DOHH2 (cell line): ENCODE measurements at regions not wholly inside any gene's neighbourhood (a gene's known extent, or its start where the extent isn't known, plus 50 kb on each side); places are given as distances from the start of the nearest gene placed in this dataset.

Experiments
- H3F3A ChIP-seq: fragments of 200-600 bp; sonication (generic), shearing (Covaris generic); 2 replicates; pipeline ENCODE4 v1.6.0; 2016; ENCODE audit warnings: antibody characterized with exemption, mild to moderate bottlenecking; ENCODE audit not compliant: control insufficient read depth, insufficient read depth
- H3K27ac ChIP-seq: fragments of 200-600 bp; sonication (generic); 2 replicates; pipeline ENCODE4 v1.5.1; 2014; ENCODE audit warnings: low read depth, mild to moderate bottlenecking, low read length, moderate library complexity
- H3K27me3 ChIP-seq: fragments of 200-600 bp; sonication (generic); 2 replicates; pipeline ENCODE4 v1.6.1; 2014; ENCODE audit warnings: mild to moderate bottlenecking, low read length, mixed read lengths; ENCODE audit not compliant: control insufficient read depth
- H3K36me3 ChIP-seq: fragments of 200-600 bp; sonication (generic); 2 replicates; pipeline ENCODE4 v1.6.1; 2014; ENCODE audit warnings: mild to moderate bottlenecking, low read length, moderate library complexity, mixed read lengths; ENCODE audit not compliant: control insufficient read depth
- H3K4me1 ChIP-seq: fragments of 200-600 bp; sonication (generic); 2 replicates; pipeline ENCODE4 v1.6.1; 2014; ENCODE audit warnings: mild to moderate bottlenecking, low read length, mixed read lengths; ENCODE audit not compliant: control insufficient read depth
- H3K4me2 ChIP-seq: fragments of 200-600 bp; sonication (generic); 2 replicates; pipeline ENCODE4 v1.6.0; 2014; ENCODE audit warnings: mild to moderate bottlenecking, low read length, moderate library complexity
- H3K4me3 ChIP-seq: fragments of 200-600 bp; sonication (generic); 2 replicates; pipeline ENCODE4 v1.5.1; 2014; ENCODE audit warnings: mild to moderate bottlenecking, low read length, mixed read lengths
- H3K79me2 ChIP-seq: fragments of 200-600 bp; sonication (generic); 2 replicates; pipeline ENCODE4 v1.6.1; 2014; ENCODE audit warnings: mild to moderate bottlenecking, low read length, mixed read lengths; ENCODE audit not compliant: control insufficient read depth
- H3K9me2 ChIP-seq: fragments of 200-600 bp; sonication (generic); replicated peaks from 2 replicates; pipeline ENCODE4 v1.6.1; 2014; ENCODE audit warnings: mild to moderate bottlenecking, low read length, mixed read lengths; ENCODE audit not compliant: control insufficient read depth
- H3K9me3 ChIP-seq: fragments of 200-600 bp; sonication (generic); 2 replicates; pipeline ENCODE4 v1.6.1; 2014; ENCODE audit warnings: antibody characterized with exemption, low read length, mixed read lengths; ENCODE audit not compliant: control insufficient read depth, insufficient read depth
- H4K20me1 ChIP-seq: fragments of 200-600 bp; sonication (generic); 2 replicates; pipeline ENCODE4 v1.6.0; 2014; ENCODE audit warnings: low read depth, mild to moderate bottlenecking, antibody characterized with exemption, low read length, moderate library complexity; ENCODE audit not compliant: control insufficient read depth, insufficient read depth
- EZH2phosphoT487 ChIP-seq: fragments of 200-600 bp; sonication (generic); IDR thresholded peaks from 2 replicates; pipeline ENCODE4 v1.6.1; 2017; ENCODE audit warnings: borderline replicate concordance, mild to moderate bottlenecking, antibody characterized with exemption, low read length, moderate library complexity, mixed read lengths
- TF ChIP-seq, protein P1 (sequence below): fragments of 200-600 bp; sonication (generic); IDR thresholded peaks from one replicate; pipeline ENCODE4 v1.5.1; 2014; ENCODE audit warnings: antibody characterized with exemption, mild to moderate bottlenecking, low read depth, low read length; ENCODE audit not compliant: poor library complexity, severe bottlenecking

DNA sequence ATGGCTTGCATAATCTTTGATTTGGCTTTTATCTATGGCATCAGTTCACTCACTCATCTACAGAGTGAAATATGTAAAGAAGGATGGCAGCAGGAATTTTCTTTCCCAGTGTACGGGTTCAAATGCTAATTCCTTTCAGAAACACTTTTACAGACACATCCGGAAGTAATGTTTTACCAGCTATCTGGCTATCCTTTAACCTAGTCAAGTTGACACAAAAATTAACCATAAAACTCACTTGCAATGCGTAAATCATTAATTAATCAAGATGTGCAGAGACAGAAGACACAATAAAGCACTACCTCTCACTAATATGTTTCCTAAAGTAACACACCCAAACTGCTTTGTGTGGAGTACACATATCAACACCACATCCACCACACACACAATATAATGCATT, 378.9 kb upstream of the ANO3 start:
- Histone ChIP-seq H3K9me3 (no peaks in the 10 kb centered on the region), H3K4me3 (no peak overlapping the region), H3K9me2 (no peaks in the 10 kb centered on the region), H3K4me2 (no peak overlapping the region), H4K20me1 (no peaks in the 10 kb centered on the region), H3K27me3 (no peaks in the 10 kb centered on the region), H3K27ac (no peak overlapping the region), H3K36me3 (no peaks in the 10 kb centered on the region), H3F3A (no peaks in the 10 kb centered on the region), H3K4me1 (no peaks in the 10 kb centered on the region), H3K79me2 (no peaks in the 10 kb centered on the region)
- no peak for TF ChIP-seq EZH2phosphoT487
- TF ChIP-seq, protein P1, sequence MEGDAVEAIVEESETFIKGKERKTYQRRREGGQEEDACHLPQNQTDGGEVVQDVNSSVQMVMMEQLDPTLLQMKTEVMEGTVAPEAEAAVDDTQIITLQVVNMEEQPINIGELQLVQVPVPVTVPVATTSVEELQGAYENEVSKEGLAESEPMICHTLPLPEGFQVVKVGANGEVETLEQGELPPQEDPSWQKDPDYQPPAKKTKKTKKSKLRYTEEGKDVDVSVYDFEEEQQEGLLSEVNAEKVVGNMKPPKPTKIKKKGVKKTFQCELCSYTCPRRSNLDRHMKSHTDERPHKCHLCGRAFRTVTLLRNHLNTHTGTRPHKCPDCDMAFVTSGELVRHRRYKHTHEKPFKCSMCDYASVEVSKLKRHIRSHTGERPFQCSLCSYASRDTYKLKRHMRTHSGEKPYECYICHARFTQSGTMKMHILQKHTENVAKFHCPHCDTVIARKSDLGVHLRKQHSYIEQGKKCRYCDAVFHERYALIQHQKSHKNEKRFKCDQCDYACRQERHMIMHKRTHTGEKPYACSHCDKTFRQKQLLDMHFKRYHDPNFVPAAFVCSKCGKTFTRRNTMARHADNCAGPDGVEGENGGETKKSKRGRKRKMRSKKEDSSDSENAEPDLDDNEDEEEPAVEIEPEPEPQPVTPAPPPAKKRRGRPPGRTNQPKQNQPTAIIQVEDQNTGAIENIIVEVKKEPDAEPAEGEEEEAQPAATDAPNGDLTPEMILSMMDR, result no peak

DNA sequence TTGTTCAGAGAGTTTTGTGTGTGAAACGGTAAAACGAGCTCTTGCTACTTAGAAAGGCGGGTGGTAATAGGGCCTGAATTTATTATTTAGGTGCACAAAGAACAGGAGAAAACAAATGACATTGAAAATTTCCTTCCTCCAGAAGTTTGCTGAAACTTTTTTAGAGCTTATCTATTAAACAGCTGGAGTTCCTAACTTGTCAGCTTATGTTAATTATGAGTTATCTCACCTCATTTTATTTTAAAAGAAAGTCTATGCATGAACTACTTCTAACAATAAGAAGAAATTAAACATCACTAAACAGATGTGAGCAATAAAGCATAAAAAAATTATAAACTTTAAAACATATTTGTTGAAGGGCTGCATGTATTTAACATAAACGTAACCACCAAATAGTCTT, 373.9 kb upstream of the ANO3 start:
- H3K9me3 ChIP-seq, result no peaks in the 10 kb centered on the region
- H3K27ac ChIP-seq, result no peak overlapping the region
- H3K79me2 ChIP-seq, result no peaks in the 10 kb centered on the region
- no peaks in the 10 kb centered on the region for H4K20me1 ChIP-seq
- no peak for TF ChIP-seq EZH2phosphoT487
- TF ChIP-seq, protein P1, result no peak
- H3K4me3 ChIP-seq, result no peak overlapping the region
- H3F3A ChIP-seq, result no peaks in the 10 kb centered on the region
- H3K4me1 ChIP-seq, result no peaks in the 10 kb centered on the region
- no peak overlapping the region for H3K4me2 ChIP-seq
- H3K9me2 ChIP-seq, result no peaks in the 10 kb centered on the region
- no peaks in the 10 kb centered on the region for H3K27me3 ChIP-seq
- no peaks in the 10 kb centered on the region for H3K36me3 ChIP-seq

DNA sequence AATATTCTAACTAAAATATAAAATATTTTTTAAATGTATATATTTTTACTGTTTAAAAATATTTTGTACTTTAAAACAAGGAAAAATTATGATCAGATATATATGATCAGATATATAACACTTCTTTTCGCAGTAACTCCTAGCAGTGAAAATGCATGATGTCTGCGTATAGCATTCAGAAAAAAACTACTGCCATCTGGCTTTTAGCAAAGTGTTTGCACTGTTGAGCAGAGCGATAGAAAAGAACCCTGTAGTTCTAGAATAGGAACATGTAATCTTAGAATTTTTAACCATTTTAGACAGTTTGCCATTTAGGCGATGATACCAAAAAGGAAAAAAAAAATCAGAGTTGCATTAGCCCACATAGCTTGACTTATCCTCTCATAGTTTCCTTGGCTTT, 370.4 kb upstream of the ANO3 start:
- Histone ChIP-seq H3K27me3 (no peaks in the 10 kb centered on the region), H3K27ac (no peak overlapping the region), H3K4me1 (no peaks in the 10 kb centered on the region), H3K9me3 (no peaks in the 10 kb centered on the region), H3F3A (no peaks in the 10 kb centered on the region), H3K4me2 (no peak overlapping the region), H3K9me2 (no peaks in the 10 kb centered on the region), H3K4me3 (no peak overlapping the region), H3K79me2 (no peaks in the 10 kb centered on the region), H4K20me1 (no peaks in the 10 kb centered on the region), H3K36me3 (no peaks in the 10 kb centered on the region)
- TF ChIP-seq, protein P1, result no peak
- TF ChIP-seq EZH2phosphoT487, result no peak
